ENCODE measurements at regions not wholly inside any gene's neighbourhood (a gene's known extent, or its start where the extent isn't known, plus 50 kb on each side); places are given as distances from the start of the nearest gene placed in this dataset.
"Not testable (repeated sequence)": the region's sequence is repeated elsewhere in the genome, so short reads cannot be mapped to it uniquely, and the experiment has no call there.

DNA sequence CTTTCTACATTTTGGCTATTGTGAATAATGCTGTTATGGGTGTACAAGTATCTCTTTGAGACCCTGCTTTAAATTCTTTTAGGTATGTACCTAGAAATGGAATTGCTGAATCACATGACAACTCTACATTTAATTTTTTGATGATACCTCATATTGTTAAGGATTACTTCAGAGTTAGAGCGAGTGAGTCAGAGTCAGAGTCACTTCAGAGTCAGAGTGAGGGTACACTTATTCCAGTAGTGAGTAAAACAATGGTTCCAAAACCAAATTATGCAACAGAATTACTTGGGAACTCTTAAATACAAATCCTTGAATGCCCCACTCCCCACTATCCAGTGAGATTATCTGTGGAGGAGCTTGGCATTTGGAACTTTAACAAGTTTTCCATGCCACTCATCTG lies 50.3 kb upstream of the SNRK start:
- DNase-seq (ENCODE audit: low read depth) = no peak
- no peak for TF ChIP-seq MYC (IDR thresholded peaks at IDR 0.05; ENCODE audit: low read depth, low read length)
- TF ChIP-seq, protein P1, sequence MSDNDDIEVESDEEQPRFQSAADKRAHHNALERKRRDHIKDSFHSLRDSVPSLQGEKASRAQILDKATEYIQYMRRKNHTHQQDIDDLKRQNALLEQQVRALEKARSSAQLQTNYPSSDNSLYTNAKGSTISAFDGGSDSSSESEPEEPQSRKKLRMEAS (IDR thresholded peaks at IDR 0.05; ENCODE audit: low read depth, low read length) = no peak
- TF ChIP-seq POLR2A (IDR thresholded peaks at IDR 0.05; ENCODE audit: extremely low read depth, insufficient read length) = no peak
- TF ChIP-seq, protein P2, sequence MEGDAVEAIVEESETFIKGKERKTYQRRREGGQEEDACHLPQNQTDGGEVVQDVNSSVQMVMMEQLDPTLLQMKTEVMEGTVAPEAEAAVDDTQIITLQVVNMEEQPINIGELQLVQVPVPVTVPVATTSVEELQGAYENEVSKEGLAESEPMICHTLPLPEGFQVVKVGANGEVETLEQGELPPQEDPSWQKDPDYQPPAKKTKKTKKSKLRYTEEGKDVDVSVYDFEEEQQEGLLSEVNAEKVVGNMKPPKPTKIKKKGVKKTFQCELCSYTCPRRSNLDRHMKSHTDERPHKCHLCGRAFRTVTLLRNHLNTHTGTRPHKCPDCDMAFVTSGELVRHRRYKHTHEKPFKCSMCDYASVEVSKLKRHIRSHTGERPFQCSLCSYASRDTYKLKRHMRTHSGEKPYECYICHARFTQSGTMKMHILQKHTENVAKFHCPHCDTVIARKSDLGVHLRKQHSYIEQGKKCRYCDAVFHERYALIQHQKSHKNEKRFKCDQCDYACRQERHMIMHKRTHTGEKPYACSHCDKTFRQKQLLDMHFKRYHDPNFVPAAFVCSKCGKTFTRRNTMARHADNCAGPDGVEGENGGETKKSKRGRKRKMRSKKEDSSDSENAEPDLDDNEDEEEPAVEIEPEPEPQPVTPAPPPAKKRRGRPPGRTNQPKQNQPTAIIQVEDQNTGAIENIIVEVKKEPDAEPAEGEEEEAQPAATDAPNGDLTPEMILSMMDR (IDR thresholded peaks at IDR 0.05; ENCODE audit: low read depth, low read length) = no peak
- no peak overlapping the region for H3K4me3 ChIP-seq (ENCODE audit: low read depth, low read length)

DNA sequence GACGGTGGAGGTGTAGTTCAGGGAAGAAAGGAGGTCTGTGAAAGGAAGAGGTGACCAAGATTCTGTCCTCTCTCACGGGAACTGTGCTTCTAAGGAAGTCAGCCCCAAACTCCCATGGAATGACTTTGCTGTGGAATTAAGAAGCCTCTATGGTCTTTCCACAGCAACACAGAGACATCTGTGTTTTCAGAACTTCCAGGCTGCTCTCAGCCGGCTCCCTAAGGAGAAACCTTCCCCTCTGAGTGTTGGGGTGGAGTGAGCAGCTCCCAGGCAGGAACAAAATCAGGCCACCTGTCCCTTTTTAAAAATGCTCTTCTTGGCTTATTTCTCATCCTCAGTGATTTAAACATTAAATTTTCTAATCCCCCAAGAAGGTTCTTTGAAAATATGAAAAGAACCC lies 53.3 kb upstream of the SNRK start:
- DNase-seq (ENCODE audit: low read depth) = no peak
- no peak for TF ChIP-seq POLR2A (IDR thresholded peaks at IDR 0.05; ENCODE audit: extremely low read depth, insufficient read length)
- no peak for TF ChIP-seq MYC (IDR thresholded peaks at IDR 0.05; ENCODE audit: low read depth, low read length)
- TF ChIP-seq, protein P2 (IDR thresholded peaks at IDR 0.05; ENCODE audit: low read depth, low read length) = no peak
- TF ChIP-seq, protein P1 (IDR thresholded peaks at IDR 0.05; ENCODE audit: low read depth, low read length) = no peak
- H3K4me3 ChIP-seq (ENCODE audit: low read depth, low read length) = no peak overlapping the region

DNA sequence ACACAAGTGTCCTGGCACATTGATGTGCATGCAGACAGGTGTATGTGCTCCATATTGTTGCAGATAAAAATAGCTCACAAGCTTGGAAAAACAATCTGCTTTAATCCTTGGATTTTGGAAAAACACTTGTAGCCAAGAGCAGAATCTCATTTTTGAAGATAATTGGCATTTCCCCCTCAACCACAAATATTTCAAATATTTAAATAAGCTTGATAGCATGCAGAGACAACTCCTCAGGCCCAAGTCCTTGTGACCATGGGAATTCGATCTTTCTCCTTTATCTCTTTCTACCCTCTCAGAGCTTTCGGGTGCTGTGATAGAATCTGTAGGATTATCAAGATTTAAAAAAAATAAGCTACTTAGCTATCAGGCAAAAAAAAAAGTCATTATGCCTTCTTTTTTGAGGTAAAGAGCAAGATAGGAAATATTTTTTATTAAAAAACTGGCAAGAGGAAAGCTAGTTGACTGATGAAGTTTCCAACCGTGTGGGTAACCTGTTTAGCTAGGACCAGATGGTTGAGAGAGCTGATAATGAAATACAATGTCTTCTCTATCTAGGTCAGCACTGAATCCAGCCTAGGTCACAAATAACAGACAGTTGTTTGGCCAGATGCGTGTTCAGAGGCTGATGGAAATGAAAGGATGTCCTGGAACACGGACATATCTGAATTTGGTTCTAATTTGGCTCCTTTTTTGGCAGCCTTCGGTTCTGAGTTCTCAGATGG lies 54.9 kb upstream of the SNRK start:
- no peak for DNase-seq (ENCODE audit: low read depth)
- no peak overlapping the region for H3K4me3 ChIP-seq (ENCODE audit: low read depth, low read length)
- TF ChIP-seq, protein P1 (IDR thresholded peaks at IDR 0.05; ENCODE audit: low read depth, low read length) = no peak
- TF ChIP-seq POLR2A (IDR thresholded peaks at IDR 0.05; ENCODE audit: extremely low read depth, insufficient read length) (no peak), MYC (IDR thresholded peaks at IDR 0.05; ENCODE audit: low read depth, low read length) (no peak)
- TF ChIP-seq, protein P2 (IDR thresholded peaks at IDR 0.05; ENCODE audit: low read depth, low read length) = no peak

DNA sequence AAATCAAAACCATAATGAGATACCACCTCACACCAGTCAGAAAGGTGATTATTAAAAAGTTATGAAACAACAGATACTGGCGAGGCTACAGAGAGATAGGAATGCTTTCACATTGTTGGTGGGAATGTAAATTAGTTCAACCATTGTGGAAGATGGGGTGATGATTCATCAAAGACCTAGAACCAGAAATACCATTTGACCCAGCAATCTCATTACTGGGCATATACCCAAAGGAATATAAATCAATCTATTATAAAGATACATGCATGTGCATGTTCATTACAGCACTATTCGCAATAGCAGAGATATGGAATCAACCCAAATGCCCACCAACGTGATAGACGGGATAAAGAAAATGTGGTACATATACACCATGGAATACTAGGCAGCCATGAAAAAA lies 56.5 kb upstream of the SNRK start:
- H3K4me3 ChIP-seq (ENCODE audit: low read depth, low read length); DNase-seq (ENCODE audit: low read depth): not testable (repeated sequence)

DNA sequence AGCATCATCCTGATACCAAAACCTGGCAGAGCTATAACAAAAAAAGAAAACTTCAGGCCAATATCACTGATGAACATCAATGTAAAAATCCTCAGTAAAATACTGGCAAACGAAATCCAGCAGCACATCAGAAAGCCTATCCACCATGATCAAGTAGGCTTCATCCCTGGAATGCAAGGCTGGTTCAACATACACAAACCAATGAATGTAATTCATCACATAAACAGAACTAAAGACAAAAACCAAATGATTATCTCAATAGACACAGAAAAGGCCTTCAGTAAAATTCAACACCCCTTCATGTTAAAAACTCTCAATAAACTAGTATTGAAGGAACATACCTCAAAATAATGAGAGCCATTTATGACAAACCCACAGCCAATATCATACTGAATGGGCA lies 58.7 kb upstream of the SNRK start:
- DNase-seq (ENCODE audit: low read depth); H3K4me3 ChIP-seq (ENCODE audit: low read depth, low read length): not testable (repeated sequence)

DNA sequence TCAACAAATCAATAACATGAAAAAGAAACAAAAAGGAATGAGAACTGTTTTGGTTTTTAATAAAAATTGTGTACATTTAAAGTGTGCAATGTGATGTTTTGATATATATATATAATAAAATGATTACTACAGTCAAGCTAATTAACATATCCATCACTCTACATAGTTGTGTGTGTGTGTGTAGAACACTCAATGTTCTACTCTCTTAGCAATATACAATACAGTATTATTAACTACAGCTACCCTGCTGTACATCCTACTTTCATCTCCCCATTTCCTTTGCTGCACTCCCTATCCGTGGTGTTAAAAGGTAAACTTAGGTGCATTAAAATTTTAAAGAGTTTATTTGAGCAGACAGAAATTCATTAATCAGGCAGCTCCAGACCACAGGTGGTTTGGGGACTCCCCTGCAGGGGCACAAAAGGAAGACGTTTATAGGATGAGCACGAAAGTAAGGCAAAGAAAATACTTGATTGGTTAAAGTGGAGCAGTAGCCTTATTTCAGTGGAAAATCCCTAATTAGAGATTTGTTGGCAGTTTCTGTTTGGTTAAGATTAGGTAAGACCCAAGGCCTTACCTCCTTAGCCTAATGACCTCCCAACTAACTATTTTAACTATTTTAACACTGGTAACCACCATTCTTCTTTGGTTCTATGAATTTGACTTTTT lies 61.8 kb upstream of the SNRK start:
- DNase-seq (ENCODE audit: low read depth) = no peak
- no peak overlapping the region for H3K4me3 ChIP-seq (ENCODE audit: low read depth, low read length)
- TF ChIP-seq, protein P2 (IDR thresholded peaks at IDR 0.05; ENCODE audit: low read depth, low read length) = no peak
- TF ChIP-seq MYC (IDR thresholded peaks at IDR 0.05; ENCODE audit: low read depth, low read length) (no peak), POLR2A (IDR thresholded peaks at IDR 0.05; ENCODE audit: extremely low read depth, insufficient read length) (no peak)
- TF ChIP-seq, protein P1 (IDR thresholded peaks at IDR 0.05; ENCODE audit: low read depth, low read length) = no peak
